ENCODE measurements at regions not wholly inside any gene's neighbourhood (a gene's known extent, or its start where the extent isn't known, plus 50 kb on each side); places are given as distances from the start of the nearest gene placed in this dataset.

GRCh38 chr4:100806988-100807387 lies 289.2 kb upstream of the EMCN start:
- DNase-seq (ENCODE audit: low read depth in 2 of 3, low spot score in 1 of 3): no peak

- no peak for DNase-seq (ENCODE audit: low read depth in 2 of 3, low spot score in 1 of 3)
These were observed 287.7 kb upstream of the EMCN start for GRCh38 chr4:100805538-100805937.

GRCh38 chr4:100804576-100805360 lies 286.9 kb upstream of the EMCN start:
- no peak for DNase-seq (ENCODE audit: low read depth in 2 of 3, low spot score in 1 of 3)

- DNase-seq (ENCODE audit: low read depth in 2 of 3, low spot score in 1 of 3): no peak
These were observed 285.9 kb upstream of the EMCN start for GRCh38 chr4:100803751-100804150.

- DNase-seq (ENCODE audit: low read depth in 2 of 3, low spot score in 1 of 3): no peak
These were observed 282.1 kb upstream of the EMCN start for GRCh38 chr4:100799761-100800539.

GRCh38 chr4:100797791-100798190 lies 280.0 kb upstream of the EMCN start:
- no peak for DNase-seq (ENCODE audit: low read depth in 2 of 3, low spot score in 1 of 3)

GRCh38 chr4:100797356-100797755 lies 279.5 kb upstream of the EMCN start:
- DNase-seq (ENCODE audit: low read depth in 2 of 3, low spot score in 1 of 3): no peak

GRCh38 chr4:100796332-100796731 lies 278.5 kb upstream of the EMCN start:
- no peak for DNase-seq (ENCODE audit: low read depth in 2 of 3, low spot score in 1 of 3)

GRCh38 chr4:100795581-100795980 lies 277.8 kb upstream of the EMCN start:
- no peak for DNase-seq (ENCODE audit: low read depth in 2 of 3, low spot score in 1 of 3)

GRCh38 chr4:100790836-100791615 lies 273.2 kb upstream of the EMCN start:
- no peak for DNase-seq (ENCODE audit: low read depth in 2 of 3, low spot score in 1 of 3)

GRCh38 chr4:100789991-100790390 lies 272.2 kb upstream of the EMCN start:
- no peak for DNase-seq (ENCODE audit: low read depth in 2 of 3, low spot score in 1 of 3)

- no peak for DNase-seq (ENCODE audit: low read depth in 2 of 3, low spot score in 1 of 3)
These were observed 268.7 kb upstream of the EMCN start for GRCh38 chr4:100786481-100786880.

GRCh38 chr4:100782356-100782755 lies 264.5 kb upstream of the EMCN start:
- DNase-seq (ENCODE audit: low read depth in 2 of 3, low spot score in 1 of 3): no peak

- DNase-seq (ENCODE audit: low read depth in 2 of 3, low spot score in 1 of 3): no peak
These were observed 263.6 kb upstream of the EMCN start for GRCh38 chr4:100781435-100781834.

- no peak for DNase-seq (ENCODE audit: low read depth in 2 of 3, low spot score in 1 of 3)
These were observed 262.3 kb upstream of the EMCN start for GRCh38 chr4:100780126-100780525.

GRCh38 chr4:100778431-100778830 lies 260.6 kb upstream of the EMCN start:
- no peak for DNase-seq (ENCODE audit: low read depth in 2 of 3, low spot score in 1 of 3)

- no peak for DNase-seq (ENCODE audit: low read depth in 2 of 3, low spot score in 1 of 3)
These were observed 244.9 kb upstream of the EMCN start for GRCh38 chr4:100762738-100763137.

GRCh38 chr4:100754751-100755150 lies 236.9 kb upstream of the EMCN start:
- no peak for DNase-seq (ENCODE audit: low read depth in 2 of 3, low spot score in 1 of 3)

- no peak for DNase-seq (ENCODE audit: low read depth in 2 of 3, low spot score in 1 of 3)
These were observed 228.4 kb upstream of the EMCN start for GRCh38 chr4:100746141-100746739.

GRCh38 chr4:100742045-100742444 lies 224.2 kb upstream of the EMCN start:
- DNase-seq (ENCODE audit: low read depth in 2 of 3, low spot score in 1 of 3): no peak

- DNase-seq (ENCODE audit: low read depth in 2 of 3, low spot score in 1 of 3): no peak
These were observed 221.6 kb upstream of the EMCN start for GRCh38 chr4:100739426-100739825.

All from stimulated activated CD4-positive, alpha-beta T cell treated with anti-CD3 and anti-CD28 coated beads, Interleukin-12 subunit alpha, Interleukin-12 subunit beta, amount 100 ng/mL, for 48 hours (primary cell).